ENCODE measurements at regions not wholly inside any gene's neighbourhood (a gene's known extent, or its start where the extent isn't known, plus 50 kb on each side); places are given as distances from the start of the nearest gene placed in this dataset.
A peak's percentile ranks its signal among the peaks of the same experiment; 100 is the strongest.

- DNase-seq = no peak
Observed at GRCh38 chr1:222028116-222028515, 286.2 kb upstream of the DUSP10 start.

DNA sequence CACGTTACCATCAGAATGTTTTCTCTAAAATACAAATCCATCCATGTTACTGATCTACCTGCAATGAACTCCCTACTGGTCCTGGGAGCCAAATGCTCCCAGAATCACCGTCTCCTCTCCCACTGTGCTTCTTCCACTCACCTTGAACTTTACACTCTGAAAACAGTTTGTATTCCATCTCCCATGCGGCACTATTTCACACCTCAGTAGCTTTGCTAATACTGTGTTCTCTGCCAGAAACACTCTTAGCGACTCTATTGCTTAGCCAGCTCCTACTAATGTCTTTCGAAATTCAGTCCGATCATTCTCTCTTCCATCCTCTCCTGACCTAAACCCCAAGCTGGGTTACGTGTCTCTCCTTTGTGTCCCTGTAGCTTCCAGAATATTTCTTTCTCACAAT lies 284.4 kb upstream of the DUSP10 start:
- no peak for DNase-seq

GRCh38 chr1:222023025-222023424 lies 281.1 kb upstream of the DUSP10 start:
- DNase-seq = no peak

- DNase-seq = no peak
Observed at GRCh38 chr1:222021129-222021528, 279.2 kb upstream of the DUSP10 start.

- no peak for DNase-seq
Observed at GRCh38 chr1:222020553-222020952, 278.7 kb upstream of the DUSP10 start.

DNA sequence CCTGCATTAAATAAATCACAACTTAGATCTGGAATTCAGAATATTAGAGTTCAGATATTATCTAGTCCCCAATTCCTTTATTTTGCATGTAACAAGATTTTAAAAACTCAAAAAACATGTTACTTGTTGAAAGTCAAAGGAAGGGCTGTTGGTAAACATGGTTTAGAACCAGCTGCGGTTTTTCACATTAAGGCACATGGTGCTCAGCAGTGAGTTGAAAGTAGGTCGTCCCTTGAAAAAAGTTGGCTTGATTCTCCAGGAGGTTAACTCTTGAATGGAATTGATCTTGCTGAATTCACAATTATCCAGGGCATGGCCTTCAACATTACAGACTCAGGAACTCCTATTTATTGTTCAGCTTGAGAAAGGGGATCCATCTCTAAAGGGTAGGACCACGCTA lies 277.1 kb upstream of the DUSP10 start:
- DNase-seq = no peak

- DNase-seq = no peak
Observed at GRCh38 chr1:222018041-222018440, 276.2 kb upstream of the DUSP10 start.

GRCh38 chr1:222015686-222016085 lies 273.8 kb upstream of the DUSP10 start:
- DNase-seq = no peak

- DNase-seq = no peak
Observed at GRCh38 chr1:222014001-222014400, 272.1 kb upstream of the DUSP10 start.

DNA sequence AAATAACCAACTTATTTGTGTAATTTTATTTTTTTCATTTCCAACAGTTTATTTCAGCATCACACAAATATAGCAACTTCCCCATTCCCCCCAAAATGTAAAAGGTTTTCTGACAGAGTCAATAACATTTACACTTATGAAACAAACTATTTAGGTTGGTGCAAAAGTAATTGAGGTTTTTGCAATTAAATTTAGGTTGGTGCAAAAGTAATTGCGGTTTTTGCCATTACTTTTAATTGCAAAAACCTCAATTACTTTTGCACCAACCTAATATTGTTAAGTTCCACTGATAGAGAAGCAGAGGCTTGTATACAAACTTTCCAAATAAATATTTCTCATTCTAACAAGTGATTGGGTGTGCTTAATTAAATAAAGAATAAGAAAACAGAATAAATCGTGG lies 270.9 kb upstream of the DUSP10 start:
- DNase-seq = no peak

- no peak for DNase-seq
Observed at GRCh38 chr1:222010306-222010705, 268.4 kb upstream of the DUSP10 start.

DNA sequence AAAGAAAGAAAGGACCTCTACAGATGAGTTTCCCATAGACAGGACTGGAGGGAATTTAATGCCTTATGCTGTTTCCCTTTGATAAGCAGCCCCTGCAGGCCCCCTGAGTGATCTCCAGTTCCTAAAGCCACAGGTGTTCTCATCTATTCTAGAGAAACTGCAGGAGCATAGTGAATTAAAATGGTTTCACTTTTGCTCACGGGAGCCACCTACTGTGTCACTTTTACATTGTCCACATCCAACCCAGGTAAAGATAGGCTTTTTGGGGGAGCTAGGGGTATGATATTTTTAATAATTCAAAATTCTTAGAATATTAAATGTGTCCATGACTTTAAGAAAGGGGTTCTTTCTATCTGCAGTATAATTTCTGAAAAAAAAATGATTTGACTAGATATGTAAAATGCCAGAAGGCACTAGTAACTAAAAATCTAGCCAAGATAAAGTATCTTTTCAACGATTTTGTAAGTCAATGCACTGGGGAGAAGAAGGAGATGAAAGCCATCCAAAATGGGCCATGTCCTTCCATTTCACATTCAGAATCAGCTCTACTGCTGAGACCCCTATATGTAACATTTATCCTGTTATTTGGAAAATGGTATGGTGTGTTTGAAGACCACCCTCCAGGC lies 267.3 kb upstream of the DUSP10 start:
- peak in 2 of 3 donors; percentile 23 to 25 for DNase-seq

GRCh38 chr1:222006715-222007114 lies 264.8 kb upstream of the DUSP10 start:
- DNase-seq = no peak

DNA sequence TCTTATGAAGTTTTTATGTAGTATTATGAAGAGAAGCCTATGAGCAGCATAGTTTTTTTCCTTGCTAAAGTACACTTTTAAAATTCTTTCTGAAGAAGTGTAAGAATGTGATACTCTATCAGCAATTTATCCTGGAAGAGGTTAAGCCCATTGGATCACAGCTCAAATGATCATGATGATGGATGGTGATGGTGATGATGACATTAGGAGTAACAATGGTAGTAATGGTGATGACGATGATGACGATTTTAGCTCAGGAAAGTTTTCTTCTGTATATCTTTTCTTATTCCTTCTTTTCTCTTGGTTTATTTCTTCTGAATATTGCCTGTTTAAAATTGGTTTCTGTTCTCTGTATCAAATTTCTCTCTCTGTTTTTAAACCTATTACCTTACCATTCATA lies 262.9 kb upstream of the DUSP10 start:
- DNase-seq = no peak

DNA sequence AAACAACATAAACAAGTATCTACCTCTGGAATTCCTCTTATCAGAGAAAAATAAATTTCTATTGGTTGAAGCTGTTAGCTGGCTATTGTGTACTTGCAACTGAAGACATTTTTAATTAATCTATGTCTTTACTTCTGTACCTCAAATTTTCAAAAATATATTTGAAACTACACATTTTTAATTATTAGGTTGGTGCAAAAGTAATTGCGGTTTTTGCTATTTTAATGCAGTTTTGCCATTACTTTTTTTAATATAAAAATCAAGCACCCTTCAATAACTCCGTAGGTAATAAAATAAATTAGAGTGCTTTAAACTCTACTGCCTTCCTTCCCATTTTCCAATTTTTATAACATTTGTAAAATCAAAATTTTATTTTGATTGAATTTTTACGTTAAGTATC lies 262.1 kb upstream of the DUSP10 start:
- no peak for DNase-seq

GRCh38 chr1:222002503-222002902 lies 260.6 kb upstream of the DUSP10 start:
- DNase-seq = no peak

DNA sequence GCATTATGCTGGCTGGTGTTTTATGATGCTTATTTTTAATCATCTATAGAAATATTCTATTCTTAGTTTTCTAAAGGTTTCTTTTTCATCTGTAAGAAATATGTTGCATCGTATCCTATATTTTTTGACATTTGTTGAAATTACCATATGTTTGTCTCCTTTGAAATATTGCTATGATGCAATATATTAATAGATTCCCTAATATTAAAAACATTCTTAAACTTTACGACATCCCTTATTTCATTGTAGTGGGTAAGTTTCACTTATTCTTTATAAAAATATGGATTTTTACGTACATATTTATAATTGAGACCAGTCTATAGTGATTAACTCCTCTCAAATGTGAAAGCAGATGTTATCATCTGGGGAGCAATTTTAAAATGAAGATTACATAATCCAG lies 258.2 kb upstream of the DUSP10 start:
- no peak for DNase-seq

- DNase-seq = peak in 2 of 3 donors; percentile 24 to 43
Observed at GRCh38 chr1:221998781-221999180, 256.9 kb upstream of the DUSP10 start.

GRCh38 chr1:221998186-221998612 lies 256.3 kb upstream of the DUSP10 start:
- no peak for DNase-seq

DNA sequence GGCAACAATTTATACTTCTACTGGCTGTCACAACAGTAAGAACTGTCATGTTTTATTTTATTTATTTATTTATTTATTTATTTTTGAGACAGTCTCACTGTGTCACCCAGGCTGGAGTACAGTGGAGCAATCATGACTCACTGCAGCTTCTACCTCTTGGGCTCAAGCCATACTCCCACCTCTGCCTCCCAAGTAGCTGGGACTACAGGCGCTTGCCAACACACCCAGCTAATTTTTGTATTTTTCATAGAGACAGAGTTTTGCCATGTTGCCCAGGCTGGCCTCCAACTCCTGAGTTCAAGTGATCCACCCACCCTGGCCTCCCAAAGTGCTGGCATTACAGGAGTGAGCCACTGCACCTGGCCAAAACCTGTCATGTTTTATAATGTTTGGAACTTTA lies 255.1 kb upstream of the DUSP10 start:
- peak; percentile 63 to 73 (median 64) for DNase-seq

GRCh38 chr1:221994939-221995338 lies 253.1 kb upstream of the DUSP10 start:
- DNase-seq = peak; percentile 51 to 73 (median 73)

DNA sequence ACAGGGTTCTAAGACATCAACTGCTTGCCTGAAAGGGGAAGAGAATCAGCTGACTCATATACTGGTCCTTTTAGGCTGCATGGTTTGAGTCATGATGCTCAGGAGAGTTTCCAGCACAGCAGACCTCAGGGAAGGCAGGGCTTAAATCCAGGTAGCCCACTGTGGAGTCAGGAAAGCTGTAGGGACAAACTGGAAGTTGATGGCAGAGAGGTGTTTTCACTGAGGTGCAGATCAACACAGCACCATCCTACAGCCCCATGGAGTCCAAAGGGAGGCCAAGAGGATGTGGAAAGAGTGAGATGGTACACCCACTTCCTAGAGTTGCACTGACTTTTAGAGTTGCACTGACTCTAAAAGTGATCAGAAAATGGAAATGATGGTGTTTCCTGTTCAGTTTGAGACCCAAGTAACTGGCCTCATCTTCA lies 252.4 kb upstream of the DUSP10 start:
- DNase-seq = peak; percentile 72 to 80 (median 72)

DNA sequence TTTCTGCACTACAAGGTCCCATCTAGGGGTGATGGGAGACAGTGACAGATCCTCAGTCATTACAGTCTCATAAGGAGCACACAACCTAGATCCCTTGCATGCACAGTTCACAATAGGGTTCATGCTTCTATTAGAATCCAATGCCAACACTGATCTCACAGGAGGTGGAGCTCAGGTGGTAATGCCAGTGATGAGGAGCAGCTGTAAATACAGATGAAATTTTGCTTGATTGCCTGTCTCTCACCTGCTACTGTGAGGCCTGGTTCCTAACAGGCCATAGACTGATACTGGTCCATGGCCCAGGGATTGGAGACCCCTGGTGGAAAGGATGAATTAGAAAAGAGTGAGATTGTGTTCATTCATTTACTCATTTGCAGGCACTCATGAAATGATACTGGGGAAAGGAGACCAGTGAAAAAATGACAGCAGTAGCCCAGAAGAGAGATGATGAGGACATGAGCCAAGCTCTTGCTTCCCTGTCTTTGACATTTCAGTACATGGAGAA lies 251.6 kb upstream of the DUSP10 start:
- DNase-seq = no peak

GRCh38 chr1:221992427-221992826 lies 250.5 kb upstream of the DUSP10 start:
- peak in 1 of 3 donors; percentile 26 for DNase-seq

- DNase-seq = peak; percentile 50 to 52 (median 51)
Observed at GRCh38 chr1:221991221-221991620, 249.3 kb upstream of the DUSP10 start.

Data from suppressor macrophage treated with lipopolysaccharide for 1 hour (primary cell).